ENCODE measurements at regions not wholly inside any gene's neighbourhood (a gene's known extent, or its start where the extent isn't known, plus 50 kb on each side); places are given as distances from the start of the nearest gene placed in this dataset.

GRCh38 chr1:59078070-59078800 lies 218.7 kb upstream of the FGGY start (continued):
- TF ChIP-seq, protein P1, sequence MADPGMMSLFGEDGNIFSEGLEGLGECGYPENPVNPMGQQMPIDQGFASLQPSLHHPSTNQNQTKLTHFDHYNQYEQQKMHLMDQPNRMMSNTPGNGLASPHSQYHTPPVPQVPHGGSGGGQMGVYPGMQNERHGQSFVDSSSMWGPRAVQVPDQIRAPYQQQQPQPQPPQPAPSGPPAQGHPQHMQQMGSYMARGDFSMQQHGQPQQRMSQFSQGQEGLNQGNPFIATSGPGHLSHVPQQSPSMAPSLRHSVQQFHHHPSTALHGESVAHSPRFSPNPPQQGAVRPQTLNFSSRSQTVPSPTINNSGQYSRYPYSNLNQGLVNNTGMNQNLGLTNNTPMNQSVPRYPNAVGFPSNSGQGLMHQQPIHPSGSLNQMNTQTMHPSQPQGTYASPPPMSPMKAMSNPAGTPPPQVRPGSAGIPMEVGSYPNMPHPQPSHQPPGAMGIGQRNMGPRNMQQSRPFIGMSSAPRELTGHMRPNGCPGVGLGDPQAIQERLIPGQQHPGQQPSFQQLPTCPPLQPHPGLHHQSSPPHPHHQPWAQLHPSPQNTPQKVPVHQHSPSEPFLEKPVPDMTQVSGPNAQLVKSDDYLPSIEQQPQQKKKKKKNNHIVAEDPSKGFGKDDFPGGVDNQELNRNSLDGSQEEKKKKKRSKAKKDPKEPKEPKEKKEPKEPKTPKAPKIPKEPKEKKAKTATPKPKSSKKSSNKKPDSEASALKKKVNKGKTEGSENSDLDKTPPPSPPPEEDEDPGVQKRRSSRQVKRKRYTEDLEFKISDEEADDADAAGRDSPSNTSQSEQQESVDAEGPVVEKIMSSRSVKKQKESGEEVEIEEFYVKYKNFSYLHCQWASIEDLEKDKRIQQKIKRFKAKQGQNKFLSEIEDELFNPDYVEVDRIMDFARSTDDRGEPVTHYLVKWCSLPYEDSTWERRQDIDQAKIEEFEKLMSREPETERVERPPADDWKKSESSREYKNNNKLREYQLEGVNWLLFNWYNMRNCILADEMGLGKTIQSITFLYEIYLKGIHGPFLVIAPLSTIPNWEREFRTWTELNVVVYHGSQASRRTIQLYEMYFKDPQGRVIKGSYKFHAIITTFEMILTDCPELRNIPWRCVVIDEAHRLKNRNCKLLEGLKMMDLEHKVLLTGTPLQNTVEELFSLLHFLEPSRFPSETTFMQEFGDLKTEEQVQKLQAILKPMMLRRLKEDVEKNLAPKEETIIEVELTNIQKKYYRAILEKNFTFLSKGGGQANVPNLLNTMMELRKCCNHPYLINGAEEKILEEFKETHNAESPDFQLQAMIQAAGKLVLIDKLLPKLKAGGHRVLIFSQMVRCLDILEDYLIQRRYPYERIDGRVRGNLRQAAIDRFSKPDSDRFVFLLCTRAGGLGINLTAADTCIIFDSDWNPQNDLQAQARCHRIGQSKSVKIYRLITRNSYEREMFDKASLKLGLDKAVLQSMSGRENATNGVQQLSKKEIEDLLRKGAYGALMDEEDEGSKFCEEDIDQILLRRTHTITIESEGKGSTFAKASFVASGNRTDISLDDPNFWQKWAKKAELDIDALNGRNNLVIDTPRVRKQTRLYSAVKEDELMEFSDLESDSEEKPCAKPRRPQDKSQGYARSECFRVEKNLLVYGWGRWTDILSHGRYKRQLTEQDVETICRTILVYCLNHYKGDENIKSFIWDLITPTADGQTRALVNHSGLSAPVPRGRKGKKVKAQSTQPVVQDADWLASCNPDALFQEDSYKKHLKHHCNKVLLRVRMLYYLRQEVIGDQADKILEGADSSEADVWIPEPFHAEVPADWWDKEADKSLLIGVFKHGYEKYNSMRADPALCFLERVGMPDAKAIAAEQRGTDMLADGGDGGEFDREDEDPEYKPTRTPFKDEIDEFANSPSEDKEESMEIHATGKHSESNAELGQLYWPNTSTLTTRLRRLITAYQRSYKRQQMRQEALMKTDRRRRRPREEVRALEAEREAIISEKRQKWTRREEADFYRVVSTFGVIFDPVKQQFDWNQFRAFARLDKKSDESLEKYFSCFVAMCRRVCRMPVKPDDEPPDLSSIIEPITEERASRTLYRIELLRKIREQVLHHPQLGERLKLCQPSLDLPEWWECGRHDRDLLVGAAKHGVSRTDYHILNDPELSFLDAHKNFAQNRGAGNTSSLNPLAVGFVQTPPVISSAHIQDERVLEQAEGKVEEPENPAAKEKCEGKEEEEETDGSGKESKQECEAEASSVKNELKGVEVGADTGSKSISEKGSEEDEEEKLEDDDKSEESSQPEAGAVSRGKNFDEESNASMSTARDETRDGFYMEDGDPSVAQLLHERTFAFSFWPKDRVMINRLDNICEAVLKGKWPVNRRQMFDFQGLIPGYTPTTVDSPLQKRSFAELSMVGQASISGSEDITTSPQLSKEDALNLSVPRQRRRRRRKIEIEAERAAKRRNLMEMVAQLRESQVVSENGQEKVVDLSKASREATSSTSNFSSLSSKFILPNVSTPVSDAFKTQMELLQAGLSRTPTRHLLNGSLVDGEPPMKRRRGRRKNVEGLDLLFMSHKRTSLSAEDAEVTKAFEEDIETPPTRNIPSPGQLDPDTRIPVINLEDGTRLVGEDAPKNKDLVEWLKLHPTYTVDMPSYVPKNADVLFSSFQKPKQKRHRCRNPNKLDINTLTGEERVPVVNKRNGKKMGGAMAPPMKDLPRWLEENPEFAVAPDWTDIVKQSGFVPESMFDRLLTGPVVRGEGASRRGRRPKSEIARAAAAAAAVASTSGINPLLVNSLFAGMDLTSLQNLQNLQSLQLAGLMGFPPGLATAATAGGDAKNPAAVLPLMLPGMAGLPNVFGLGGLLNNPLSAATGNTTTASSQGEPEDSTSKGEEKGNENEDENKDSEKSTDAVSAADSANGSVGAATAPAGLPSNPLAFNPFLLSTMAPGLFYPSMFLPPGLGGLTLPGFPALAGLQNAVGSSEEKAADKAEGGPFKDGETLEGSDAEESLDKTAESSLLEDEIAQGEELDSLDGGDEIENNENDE (IDR thresholded peaks at IDR 0.05; ENCODE audit: insufficient replicate concordance, low read length), result peak; percentile 57
- TF ChIP-seq EZH2 (IDR thresholded peaks at IDR 0.05; ENCODE audit: low read depth, low read length, severe bottlenecking), result no peak
- TF ChIP-seq TCF12 (IDR thresholded peaks at IDR 0.05; ENCODE audit: low read depth, low read length), result no peak
- no peak for TF ChIP-seq SIX5 (IDR thresholded peaks at IDR 0.05; ENCODE audit: low read depth, low read length)

Data from H1 (cell line).